Subcutaneous abdominal adipose tissue (tissue), 5 donors: ENCODE measurements at regions not wholly inside any gene's neighbourhood (a gene's known extent, or its start where the extent isn't known, plus 50 kb on each side); places are given as distances from the start of the nearest gene placed in this dataset.
A peak's percentile ranks its signal among the peaks of the same experiment; 100 is the strongest.
"Not testable (repeated sequence)": the region's sequence is repeated elsewhere in the genome, so short reads cannot be mapped to it uniquely, and the experiment has no call there.

Source experiments
- H3K27ac ChIP-seq: one replicate; pipeline ENCODE4 v1.7.0; 2013; ENCODE audit warnings: low read depth, mild to moderate bottlenecking, inconsistent platforms, low read length, moderate library complexity
- H3K27me3 ChIP-seq, 5 donors: one replicate each; pipeline ENCODE4 v1.7.0; 2013; ENCODE audit warnings: low read length in 5 of 5, inconsistent platforms in 1 of 5; ENCODE audit not compliant: control insufficient read depth in 5 of 5, insufficient read depth in 4 of 5
- H3K36me3 ChIP-seq, 5 donors: one replicate each; pipeline ENCODE4 v1.7.0; 2013; ENCODE audit warnings: low read length in 5 of 5; ENCODE audit not compliant: control insufficient read depth in 5 of 5, insufficient read depth in 5 of 5
- H3K4me1 ChIP-seq, 5 donors: one replicate each; pipeline ENCODE4 v1.7.0; 2013; ENCODE audit warnings: low read length in 5 of 5, mild to moderate bottlenecking in 3 of 5, moderate library complexity in 1 of 5; ENCODE audit not compliant: control insufficient read depth in 5 of 5, insufficient read depth in 5 of 5
- H3K4me3 ChIP-seq, 5 donors: one replicate each; pipeline ENCODE4 v1.7.0; 2013; ENCODE audit warnings: low read length in 5 of 5, low read depth in 1 of 5
- H3K9ac ChIP-seq, 5 donors: one replicate each; pipeline ENCODE4 v1.7.0; 2013; ENCODE audit warnings: low read length in 5 of 5, mild to moderate bottlenecking in 4 of 5, moderate library complexity in 3 of 5
- H3K9me3 ChIP-seq, 5 donors: one replicate each; pipeline ENCODE4 v1.7.0; 2013; ENCODE audit warnings: low read length in 5 of 5; ENCODE audit not compliant: control insufficient read depth in 5 of 5
- donor health status: healthy.
- donor health status: healthy.
- donor health status: healthy.
- donor health status: healthy.
- donor health status: healthy.

- not testable (repeated sequence) for H3K9me3 ChIP-seq, H3K4me3 ChIP-seq, H3K4me1 ChIP-seq, H3K27ac ChIP-seq, H3K36me3 ChIP-seq, H3K27me3 ChIP-seq, H3K9ac ChIP-seq
Measured at GRCh38 chr21:9822093-9822820, 699.1 kb upstream of the TPTE start.

GRCh38 chr21:9823197-9824157, 697.9 kb upstream of the TPTE start:
- H3K36me3 ChIP-seq, H3K4me3 ChIP-seq, H3K9ac ChIP-seq, H3K27me3 ChIP-seq, H3K27ac ChIP-seq, H3K9me3 ChIP-seq, H3K4me1 ChIP-seq: not testable (repeated sequence)

GRCh38 chr21:9830801-9831200, 690.6 kb upstream of the TPTE start:
- H3K27ac ChIP-seq, H3K36me3 ChIP-seq, H3K27me3 ChIP-seq, H3K4me1 ChIP-seq, H3K4me3 ChIP-seq, H3K9ac ChIP-seq, H3K9me3 ChIP-seq: not testable (repeated sequence)

- not testable (repeated sequence) for H3K27ac ChIP-seq, H3K27me3 ChIP-seq, H3K4me1 ChIP-seq, H3K36me3 ChIP-seq, H3K4me3 ChIP-seq, H3K9me3 ChIP-seq, H3K9ac ChIP-seq
Measured at GRCh38 chr21:9832751-9833150, 688.6 kb upstream of the TPTE start.

GRCh38 chr21:9836547-9836946, 684.8 kb upstream of the TPTE start:
- not testable (repeated sequence) for H3K9ac ChIP-seq, H3K27me3 ChIP-seq, H3K36me3 ChIP-seq, H3K4me3 ChIP-seq, H3K27ac ChIP-seq
- H3K9me3 ChIP-seq: peaks cover 0 to 24% (median 20%) of the 10 kb centered on the region in 5 donors
- peaks cover 0 to 13% (median 0%) of the 10 kb centered on the region in 5 donors for H3K4me1 ChIP-seq

- H3K36me3 ChIP-seq, H3K9ac ChIP-seq, H3K27ac ChIP-seq, H3K4me3 ChIP-seq, H3K27me3 ChIP-seq: not testable (repeated sequence)
- Histone ChIP-seq H3K9me3 (peaks cover 0 to 24% (median 20%) of the 10 kb centered on the region in 5 donors), H3K4me1 (peaks cover 0 to 13% (median 0%) of the 10 kb centered on the region in 5 donors)
Measured at GRCh38 chr21:9837001-9837400, 684.4 kb upstream of the TPTE start.

GRCh38 chr21:9837526-9837925, 683.9 kb upstream of the TPTE start:
- not testable (repeated sequence) for H3K4me3 ChIP-seq, H3K36me3 ChIP-seq, H3K27me3 ChIP-seq, H3K27ac ChIP-seq, H3K9ac ChIP-seq
- H3K4me1 ChIP-seq: peaks cover 0 to 13% (median 0%) of the 10 kb centered on the region in 5 donors
- H3K9me3 ChIP-seq: peaks cover 0 to 24% (median 20%) of the 10 kb centered on the region in 5 donors

GRCh38 chr21:9837946-9838737, 683.2 kb upstream of the TPTE start:
- no peak overlapping the region for H3K27ac ChIP-seq
- peaks cover 0 to 3% (median 0%) of the 10 kb centered on the region in 5 donors for H3K27me3 ChIP-seq
- H3K9me3 ChIP-seq: peaks cover 0 to 22% (median 20%) of the 10 kb centered on the region in 5 donors
- peaks cover 0 to 13% (median 0%) of the 10 kb centered on the region in 5 donors for H3K4me1 ChIP-seq
- no peaks in the 10 kb centered on the region for H3K36me3 ChIP-seq
- H3K4me3 ChIP-seq: no peak overlapping the region
- no peak overlapping the region for H3K9ac ChIP-seq

- Histone ChIP-seq H3K4me1 (peaks cover 0 to 13% (median 0%) of the 10 kb centered on the region in 5 donors), H3K27me3 (peaks cover 0 to 3% (median 0%) of the 10 kb centered on the region in 5 donors), H3K9ac (peak overlapping the region in 1 of 5 donors; percentile 44), H3K9me3 (peaks cover 0 to 22% (median 20%) of the 10 kb centered on the region in 5 donors), H3K36me3 (no peaks in the 10 kb centered on the region), H3K27ac (no peak overlapping the region), H3K4me3 (no peak overlapping the region)
Measured at GRCh38 chr21:9838738-9839642, 682.4 kb upstream of the TPTE start.
